DOHH2 (cell line): ENCODE measurements at regions not wholly inside any gene's neighbourhood (a gene's known extent, or its start where the extent isn't known, plus 50 kb on each side); places are given as distances from the start of the nearest gene placed in this dataset.

Experiments used
- CTCF ChIP-seq: fragments of 200-600 bp; sonication (generic); IDR thresholded peaks from one replicate; pipeline ENCODE4 v1.5.1; 2014; ENCODE audit warnings: antibody characterized with exemption, mild to moderate bottlenecking, low read depth, low read length; ENCODE audit not compliant: poor library complexity, severe bottlenecking
- EZH2phosphoT487 ChIP-seq: fragments of 200-600 bp; sonication (generic); IDR thresholded peaks from 2 replicates; pipeline ENCODE4 v1.6.1; 2017; ENCODE audit warnings: borderline replicate concordance, mild to moderate bottlenecking, antibody characterized with exemption, low read length, moderate library complexity, mixed read lengths

GRCh38 chr18:66046032-66046602 is 295.3 kb downstream of the CDH7 start:
- no peak for TF ChIP-seq CTCF
- no peak for TF ChIP-seq EZH2phosphoT487
